T-helper 2 cell treated with Interferon-gamma antibody and Interleukin-4, amounts not matched to agents 5 μg/mL and 100 μg/mL, for 36 hours (primary cell): ENCODE measurements at regions not wholly inside any gene's neighbourhood (a gene's known extent, or its start where the extent isn't known, plus 50 kb on each side); places are given as distances from the start of the nearest gene placed in this dataset.
"Not testable (repeated sequence)": the region's sequence is repeated elsewhere in the genome, so short reads cannot be mapped to it uniquely, and the experiment has no call there.

Source experiments
- DNase-seq: peaks from one replicate; pipeline ENCODE4 v3.0.0; 2021; ENCODE audit warnings: low spot score
- H3K27ac Mint-ChIP-seq: one replicate; pipeline ENCODE4 v1.8.0; 2021; ENCODE audit warnings: mild to moderate bottlenecking, mixed read lengths
- H3K27me3 Mint-ChIP-seq: one replicate; pipeline ENCODE4 v1.8.0; 2021; ENCODE audit warnings: low read depth, mixed read lengths
- H3K36me3 Mint-ChIP-seq: one replicate; pipeline ENCODE4 v1.8.0; 2021; ENCODE audit warnings: low read depth, mixed read lengths
- H3K4me1 Mint-ChIP-seq: one replicate; pipeline ENCODE4 v1.8.0; 2021; ENCODE audit warnings: low read depth, mixed read lengths
- H3K4me3 Mint-ChIP-seq: one replicate; pipeline ENCODE4 v1.8.0; 2022; ENCODE audit warnings: mild to moderate bottlenecking, moderate library complexity, mixed read lengths
- H3K9me3 Mint-ChIP-seq: one replicate; pipeline ENCODE4 v1.8.0; 2021; ENCODE audit warnings: mixed read lengths

DNA sequence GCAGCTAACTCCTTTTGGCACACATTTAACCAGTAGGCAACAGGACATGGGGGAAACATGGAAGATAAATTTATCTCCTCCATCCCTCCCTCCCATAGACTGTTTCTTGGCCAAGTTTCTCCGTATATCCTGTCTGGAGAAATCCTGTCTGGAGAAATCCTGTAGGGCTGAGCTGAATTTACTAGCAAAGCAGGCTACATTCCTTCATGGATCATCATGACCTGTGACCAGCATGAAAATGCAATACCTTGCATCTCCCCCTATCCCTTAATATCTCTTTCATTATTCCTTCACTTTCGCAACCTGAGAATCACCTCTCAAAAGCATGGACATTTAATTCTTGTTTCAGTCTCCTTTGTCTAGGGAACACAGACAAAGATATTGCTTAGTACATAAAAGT is 379.1 kb downstream of the PSAT1 start:
- Mint-ChIP-seq H3K27ac (no peak overlapping the region), H3K4me3 (no peak overlapping the region), H3K27me3 (no peaks in the 10 kb centered on the region), H3K9me3 (no peaks in the 10 kb centered on the region), H3K4me1 (no peaks in the 10 kb centered on the region), H3K36me3 (no peaks in the 10 kb centered on the region)
- no peak for DNase-seq

- DNase-seq = no peak
- no peak overlapping the region for H3K4me3 Mint-ChIP-seq
- H3K9me3 Mint-ChIP-seq = no peaks in the 10 kb centered on the region
- H3K36me3 Mint-ChIP-seq = no peaks in the 10 kb centered on the region
- H3K4me1 Mint-ChIP-seq = no peaks in the 10 kb centered on the region
- no peaks in the 10 kb centered on the region for H3K27me3 Mint-ChIP-seq
- H3K27ac Mint-ChIP-seq = no peak overlapping the region
Observed at GRCh38 chr9:78676623-78677022, 379.7 kb downstream of the PSAT1 start.

DNA sequence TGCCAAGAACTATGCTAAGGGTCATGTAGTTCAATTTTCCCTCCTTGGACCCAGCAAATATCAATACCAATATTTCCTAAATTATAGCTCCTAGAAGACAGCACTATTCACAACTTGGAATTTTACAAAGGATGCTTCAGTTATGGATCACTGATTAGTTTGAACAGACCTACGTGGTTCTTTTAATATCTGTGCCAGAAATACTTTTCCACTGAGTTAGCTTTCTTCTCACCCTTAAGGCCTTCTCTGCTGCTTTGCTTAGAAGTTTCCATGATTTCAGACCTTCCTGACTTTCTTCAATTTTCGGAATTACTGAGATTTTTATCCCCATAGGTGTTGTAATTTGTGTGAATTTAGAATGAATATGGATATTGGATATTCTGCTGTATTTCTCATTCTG is 380.4 kb downstream of the PSAT1 start:
- H3K27ac Mint-ChIP-seq = no peak overlapping the region

DNA sequence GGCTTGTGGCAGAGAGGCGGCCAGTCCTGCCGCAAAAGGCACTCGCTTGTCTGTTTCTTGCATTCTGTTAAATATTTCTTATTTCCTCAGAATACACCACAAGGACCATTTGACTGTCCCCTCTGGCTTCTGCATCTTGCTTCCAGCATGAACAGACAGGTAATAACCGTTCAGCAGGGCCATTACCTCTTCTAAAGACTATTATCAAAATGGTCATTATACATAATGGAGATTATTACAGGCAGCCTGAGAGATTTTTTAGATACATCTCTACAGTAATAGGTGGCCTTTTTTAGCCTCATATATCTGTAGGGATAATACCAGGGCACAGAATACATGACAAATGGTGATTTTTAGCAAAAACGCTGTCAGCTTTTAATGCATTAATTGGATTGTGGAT is 382.0 kb downstream of the PSAT1 start:
- Mint-ChIP-seq H3K4me1 (no peaks in the 10 kb centered on the region), H3K27ac (no peak overlapping the region), H3K4me3 (no peak overlapping the region), H3K36me3 (no peaks in the 10 kb centered on the region), H3K27me3 (no peaks in the 10 kb centered on the region), H3K9me3 (no peaks in the 10 kb centered on the region)
- no peak for DNase-seq

More for the DNA sequence above, 380.4 kb downstream of the PSAT1 start:
- Mint-ChIP-seq H3K27me3 (no peaks in the 10 kb centered on the region), H3K4me3 (no peak overlapping the region), H3K4me1 (no peaks in the 10 kb centered on the region), H3K36me3 (no peaks in the 10 kb centered on the region), H3K9me3 (no peaks in the 10 kb centered on the region)
- no peak for DNase-seq

DNA sequence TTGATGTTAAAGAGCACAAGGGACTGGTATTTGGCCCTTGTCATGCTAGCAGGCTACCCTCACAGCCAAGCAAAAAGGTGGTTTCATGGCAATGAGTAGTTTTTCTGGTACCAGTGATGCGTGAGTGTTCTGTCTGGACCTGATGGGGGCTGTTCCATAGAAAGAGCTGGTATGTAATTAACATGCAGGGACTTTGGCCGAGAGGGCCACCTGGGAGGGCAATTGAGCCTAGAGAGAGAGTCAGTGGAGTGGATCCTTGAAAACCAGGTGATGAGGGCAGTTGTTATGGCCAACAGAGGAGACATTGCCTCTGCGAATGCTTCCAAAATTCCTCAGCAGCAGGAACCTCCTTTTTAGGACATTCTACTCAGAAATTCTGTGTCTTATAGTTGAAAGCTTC is 383.3 kb downstream of the PSAT1 start:
- Mint-ChIP-seq H3K27ac (no peak overlapping the region), H3K9me3 (no peaks in the 10 kb centered on the region), H3K36me3 (no peaks in the 10 kb centered on the region), H3K4me3 (no peak overlapping the region), H3K27me3 (no peaks in the 10 kb centered on the region), H3K4me1 (no peaks in the 10 kb centered on the region)
- DNase-seq = no peak

DNA sequence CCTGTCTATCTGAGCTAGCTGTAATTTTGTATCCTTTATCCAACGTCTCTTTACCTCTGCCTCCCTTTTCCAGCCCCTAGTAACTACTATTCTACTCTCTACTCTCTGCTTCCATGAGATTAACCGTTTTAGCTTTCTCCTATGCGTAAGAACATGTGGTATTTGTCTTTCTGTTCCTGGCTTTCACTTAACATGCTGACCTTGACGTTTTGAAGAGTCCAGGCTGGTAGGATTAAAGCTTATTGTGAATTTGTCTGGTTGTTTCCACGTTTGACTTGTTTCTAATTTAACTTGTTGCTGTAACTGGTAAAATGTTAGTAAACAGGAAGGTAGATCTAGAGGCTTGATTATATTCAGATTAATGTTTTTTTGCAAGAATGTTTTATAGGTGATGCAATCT is 385.3 kb downstream of the PSAT1 start:
- Mint-ChIP-seq H3K4me3 (no peak overlapping the region), H3K27me3 (no peaks in the 10 kb centered on the region)
- no peak for DNase-seq

GRCh38 chr9:78685471-78685870 is 388.5 kb downstream of the PSAT1 start:
- H3K4me1 Mint-ChIP-seq = no peaks in the 10 kb centered on the region
- no peaks in the 10 kb centered on the region for H3K9me3 Mint-ChIP-seq
- no peaks in the 10 kb centered on the region for H3K27me3 Mint-ChIP-seq
- no peak overlapping the region for H3K27ac Mint-ChIP-seq
- no peak for DNase-seq
- H3K4me3 Mint-ChIP-seq = no peak overlapping the region
- H3K36me3 Mint-ChIP-seq = no peaks in the 10 kb centered on the region

More for the DNA sequence above, 385.3 kb downstream of the PSAT1 start:
- Mint-ChIP-seq H3K27ac (no peak overlapping the region), H3K36me3 (no peaks in the 10 kb centered on the region), H3K4me1 (no peaks in the 10 kb centered on the region), H3K9me3 (no peaks in the 10 kb centered on the region)

DNA sequence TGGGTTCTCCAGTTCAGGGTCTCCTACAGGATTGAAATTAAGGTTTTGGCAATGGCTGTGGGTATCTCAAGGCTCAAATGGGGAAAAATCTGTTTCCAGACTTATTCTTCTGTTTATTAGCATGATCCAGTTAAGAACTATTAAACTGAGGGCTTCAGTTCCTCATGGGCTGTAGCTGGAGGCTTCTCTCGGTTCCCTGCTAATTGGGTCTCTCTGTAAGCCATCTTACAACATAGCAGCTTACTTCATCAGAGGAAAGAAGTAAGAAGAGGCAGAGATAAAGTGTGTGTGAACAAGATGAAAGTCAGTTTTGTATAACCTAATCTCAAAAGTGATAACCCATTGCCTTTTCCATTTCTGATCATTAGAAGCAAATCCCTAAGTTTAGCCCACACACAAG is 391.9 kb downstream of the PSAT1 start:
- Mint-ChIP-seq H3K9me3 (no peaks in the 10 kb centered on the region), H3K36me3 (no peaks in the 10 kb centered on the region), H3K27ac (no peak overlapping the region), H3K27me3 (no peaks in the 10 kb centered on the region), H3K4me1 (no peaks in the 10 kb centered on the region), H3K4me3 (no peak overlapping the region)
- no peak for DNase-seq

DNA sequence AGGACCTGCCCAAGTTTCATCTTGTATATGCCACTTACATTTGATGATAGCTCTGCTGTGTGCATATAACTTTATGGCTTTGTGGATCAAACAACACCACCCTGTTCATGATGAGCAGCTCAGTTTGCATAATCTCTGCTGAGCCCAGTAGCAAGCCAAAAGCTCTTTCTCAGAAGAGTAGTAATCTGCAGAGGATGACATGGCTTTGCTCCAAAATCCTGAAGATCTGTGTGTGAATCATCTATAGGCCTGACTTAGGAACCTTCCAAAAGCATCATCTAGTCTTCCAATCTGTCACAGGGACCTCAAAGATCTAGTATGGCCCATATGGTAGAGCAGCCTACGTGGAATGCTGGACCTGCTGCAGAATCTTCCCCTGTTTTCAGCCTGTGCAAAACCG is 394.6 kb downstream of the PSAT1 start:
- H3K4me3 Mint-ChIP-seq = no peak overlapping the region
- H3K9me3 Mint-ChIP-seq = no peaks in the 10 kb centered on the region
- no peaks in the 10 kb centered on the region for H3K36me3 Mint-ChIP-seq
- H3K27me3 Mint-ChIP-seq = no peaks in the 10 kb centered on the region
- no peak overlapping the region for H3K27ac Mint-ChIP-seq
- no peaks in the 10 kb centered on the region for H3K4me1 Mint-ChIP-seq
- DNase-seq = no peak

DNA sequence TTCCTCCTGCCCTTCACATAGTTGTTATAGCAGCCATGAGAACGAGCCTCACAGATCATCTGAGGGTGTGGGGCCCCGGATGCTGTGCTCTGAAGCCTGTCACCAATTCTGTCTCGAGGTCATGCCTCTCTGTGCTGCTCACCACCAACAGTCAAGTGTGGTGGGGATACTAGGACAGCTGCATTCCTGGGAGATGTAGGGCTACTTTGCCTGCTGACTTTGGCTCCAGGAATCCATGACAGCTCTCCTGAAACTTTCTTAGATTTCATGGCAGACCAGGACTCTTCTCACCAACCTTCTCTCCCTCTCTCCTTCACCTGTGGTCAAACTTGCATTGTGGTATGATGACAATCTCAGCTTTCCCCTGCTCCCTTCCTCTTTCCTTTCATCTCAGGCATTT is 395.9 kb downstream of the PSAT1 start:
- Mint-ChIP-seq H3K4me1 (no peaks in the 10 kb centered on the region), H3K27me3 (no peaks in the 10 kb centered on the region), H3K36me3 (no peaks in the 10 kb centered on the region), H3K27ac (no peak overlapping the region), H3K4me3 (no peak overlapping the region), H3K9me3 (no peaks in the 10 kb centered on the region)
- DNase-seq = no peak

DNA sequence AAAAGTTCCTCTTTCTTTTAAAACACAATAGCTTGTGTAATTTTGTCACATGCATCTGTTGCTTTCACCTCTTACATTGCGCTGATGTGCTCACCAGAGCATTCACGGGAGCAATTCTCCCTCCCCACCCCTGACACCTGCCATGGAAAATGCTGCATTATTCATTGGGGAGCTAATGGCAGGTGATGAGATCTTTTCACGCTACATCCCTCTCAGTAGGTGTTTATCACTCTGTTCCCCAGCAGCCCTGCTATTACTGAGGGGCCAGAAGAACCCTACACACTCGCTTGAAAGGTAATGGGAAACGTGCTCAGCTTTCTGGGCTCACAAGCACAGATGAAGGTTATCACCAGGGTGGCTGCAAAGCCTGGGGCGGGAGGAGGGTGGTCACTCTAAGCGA is 398.0 kb downstream of the PSAT1 start:
- Mint-ChIP-seq H3K27ac (no peak overlapping the region), H3K9me3 (no peaks in the 10 kb centered on the region), H3K27me3 (no peaks in the 10 kb centered on the region), H3K36me3 (no peaks in the 10 kb centered on the region), H3K4me3 (no peak overlapping the region), H3K4me1 (no peaks in the 10 kb centered on the region)
- DNase-seq = no peak

GRCh38 chr9:78695519-78695918 is 398.6 kb downstream of the PSAT1 start:
- no peaks in the 10 kb centered on the region for H3K4me1 Mint-ChIP-seq
- H3K9me3 Mint-ChIP-seq = no peaks in the 10 kb centered on the region
- no peaks in the 10 kb centered on the region for H3K27me3 Mint-ChIP-seq
- H3K27ac Mint-ChIP-seq = no peak overlapping the region
- no peak for DNase-seq
- no peak overlapping the region for H3K4me3 Mint-ChIP-seq
- no peaks in the 10 kb centered on the region for H3K36me3 Mint-ChIP-seq

GRCh38 chr9:78697618-78698017 is 400.7 kb downstream of the PSAT1 start:
- Mint-ChIP-seq H3K36me3 (no peaks in the 10 kb centered on the region), H3K4me3 (no peak overlapping the region), H3K27ac (no peak overlapping the region), H3K27me3 (no peaks in the 10 kb centered on the region), H3K4me1 (no peaks in the 10 kb centered on the region), H3K9me3 (no peaks in the 10 kb centered on the region)
- no peak for DNase-seq

GRCh38 chr9:78698371-78698770 is 401.4 kb downstream of the PSAT1 start:
- H3K27ac Mint-ChIP-seq = no peak overlapping the region
- no peak overlapping the region for H3K4me3 Mint-ChIP-seq
- no peaks in the 10 kb centered on the region for H3K36me3 Mint-ChIP-seq
- no peaks in the 10 kb centered on the region for H3K27me3 Mint-ChIP-seq
- no peaks in the 10 kb centered on the region for H3K4me1 Mint-ChIP-seq
- H3K9me3 Mint-ChIP-seq = peaks cover 1% of the 10 kb centered on the region
- DNase-seq = no peak

- not testable (repeated sequence) for H3K27ac Mint-ChIP-seq, H3K4me3 Mint-ChIP-seq, H3K4me1 Mint-ChIP-seq, H3K9me3 Mint-ChIP-seq, H3K36me3 Mint-ChIP-seq, H3K27me3 Mint-ChIP-seq, DNase-seq
Observed at GRCh38 chr9:78699217-78699616, 402.3 kb downstream of the PSAT1 start.

GRCh38 chr9:78704153-78704552 is 407.2 kb downstream of the PSAT1 start:
- DNase-seq, H3K9me3 Mint-ChIP-seq, H3K27ac Mint-ChIP-seq: not testable (repeated sequence)

More at GRCh38 chr9:78704153-78704552, 407.2 kb downstream of the PSAT1 start:
- not testable (repeated sequence) for H3K27me3 Mint-ChIP-seq, H3K4me3 Mint-ChIP-seq, H3K36me3 Mint-ChIP-seq, H3K4me1 Mint-ChIP-seq
